IPS-NIHi7 (cell line): ENCODE measurements at regions not wholly inside any gene's neighbourhood (a gene's known extent, or its start where the extent isn't known, plus 50 kb on each side); places are given as distances from the start of the nearest gene placed in this dataset.
"Not testable (repeated sequence)": the region's sequence is repeated elsewhere in the genome, so short reads cannot be mapped to it uniquely, and the experiment has no call there.

Experiments
- DNase-seq: peaks from one replicate; pipeline ENCODE4 v3.0.0; 2012; ENCODE audit warnings: mixed read lengths; ENCODE audit errors: extremely low spot score

DNA sequence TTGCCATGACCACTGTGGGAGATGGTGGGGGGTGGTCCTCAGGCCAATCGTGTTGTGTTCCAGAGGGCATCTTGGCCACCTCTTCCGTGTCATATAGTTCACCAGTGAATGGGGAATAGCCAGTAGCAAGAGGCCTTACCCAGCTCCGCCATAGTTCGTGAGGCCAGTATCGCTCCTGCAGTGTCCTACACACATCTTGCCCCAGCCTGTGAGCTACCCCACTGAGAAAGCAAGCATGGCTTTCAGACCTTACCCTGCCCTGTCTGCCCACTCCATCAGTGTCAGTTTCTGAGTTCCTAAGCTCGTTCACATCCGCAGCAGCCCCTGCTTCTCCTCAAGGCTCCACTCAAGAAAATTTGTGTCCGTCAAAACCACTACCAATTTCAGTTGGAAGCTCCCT lies 586.0 kb upstream of the PABPC5 start:
- DNase-seq, result not testable (repeated sequence)

DNA sequence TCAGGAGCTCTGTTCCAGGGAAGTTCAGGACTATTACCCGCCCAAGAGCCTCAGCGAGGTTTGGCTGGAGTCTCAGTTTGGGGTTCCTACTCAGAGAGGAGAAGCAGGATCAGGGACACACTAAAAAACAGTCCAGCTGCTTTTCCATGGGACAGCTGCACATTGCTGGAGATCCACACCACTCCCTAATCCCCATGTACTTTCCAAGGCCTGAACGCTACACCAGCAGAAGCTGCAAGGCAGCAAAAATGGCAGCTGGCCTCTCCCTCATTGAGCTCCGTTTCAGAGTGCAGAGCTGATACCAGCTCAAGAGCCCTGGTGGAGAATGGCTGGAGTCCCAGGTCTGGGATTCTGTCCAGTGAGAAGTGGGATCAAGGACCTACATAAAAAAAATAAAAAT lies 551.2 kb upstream of the PABPC5 start:
- peak; percentile 1 for DNase-seq

DNA sequence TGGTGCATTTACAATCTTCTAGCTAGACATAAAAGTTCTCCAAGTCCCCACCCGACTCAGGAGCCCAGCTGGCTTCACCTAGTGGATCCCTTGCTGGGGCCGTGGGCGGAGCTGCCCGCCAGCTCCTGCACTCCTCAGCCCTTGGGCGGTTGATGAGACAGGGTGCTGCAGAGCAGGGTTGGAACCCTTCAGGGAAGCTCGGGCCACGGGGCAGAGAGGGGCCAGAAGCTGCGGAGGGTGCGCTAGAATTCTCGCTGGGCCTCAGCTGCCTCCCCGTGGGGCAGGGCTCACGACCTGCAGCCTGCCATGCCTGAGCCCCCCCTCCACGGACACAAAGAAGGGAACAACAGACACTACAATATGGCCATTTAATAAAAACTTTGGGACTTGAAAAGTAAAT lies 519.8 kb upstream of the PABPC5 start:
- not testable (repeated sequence) for DNase-seq

DNA sequence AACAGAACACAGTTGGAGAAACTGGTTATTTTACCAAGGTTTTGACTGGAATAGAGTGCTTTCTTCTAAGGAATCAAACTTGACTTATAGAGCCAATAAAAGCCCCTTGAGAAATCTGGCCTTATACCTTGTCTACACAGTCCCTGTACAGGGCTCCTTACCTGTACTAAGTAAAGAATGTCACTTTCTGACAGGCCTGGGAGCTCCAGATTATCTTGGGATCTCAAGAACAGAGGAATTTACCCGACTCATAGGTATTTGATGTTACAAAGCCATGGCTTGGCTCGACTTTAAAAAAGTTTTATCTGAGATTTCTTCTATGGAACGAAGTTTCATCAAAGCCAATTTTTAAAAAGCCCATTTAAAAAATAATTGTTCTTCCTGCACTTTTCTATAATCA lies 487.8 kb upstream of the PABPC5 start:
- not testable (repeated sequence) for DNase-seq

DNA sequence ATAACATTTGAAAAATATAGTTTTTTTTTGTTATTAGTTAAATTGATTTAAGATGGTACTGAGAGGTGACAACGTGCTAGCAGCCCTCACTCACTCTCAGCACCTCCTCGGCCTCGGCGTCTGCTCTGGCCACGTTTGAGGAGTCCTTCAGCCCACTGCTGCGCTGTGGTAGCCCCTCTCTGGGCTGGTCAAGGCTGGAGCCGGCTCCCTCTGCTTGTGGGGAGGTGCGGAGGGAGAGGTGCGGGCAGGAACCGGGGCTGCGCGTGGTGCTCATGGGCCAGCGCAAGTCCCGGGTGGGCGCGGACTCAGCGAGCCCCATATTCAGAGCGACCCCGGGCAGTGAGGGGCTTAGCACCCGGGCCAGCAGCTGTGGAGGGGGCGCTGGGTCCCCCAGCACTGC lies 439.4 kb upstream of the PABPC5 start:
- not testable (repeated sequence) for DNase-seq

DNA sequence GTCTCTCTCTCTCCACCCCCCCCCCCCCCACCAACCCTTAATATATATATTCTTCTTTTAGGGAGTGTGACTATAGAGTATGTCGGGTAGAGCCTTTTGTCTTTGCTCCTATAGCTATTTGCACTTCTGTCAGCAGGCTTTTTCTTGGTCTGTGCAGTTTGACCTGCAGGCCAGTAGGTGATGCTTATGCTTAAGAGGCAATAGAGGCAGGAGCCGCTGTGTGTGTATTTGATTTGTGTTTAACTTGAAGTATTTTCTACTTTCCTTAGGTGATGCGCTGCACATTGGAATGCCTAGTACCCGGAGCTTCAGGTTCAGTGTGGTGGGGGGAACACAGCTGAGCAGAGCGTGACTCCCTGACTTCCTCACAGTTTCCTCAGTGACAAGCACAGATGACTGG lies 416.5 kb upstream of the PABPC5 start:
- DNase-seq, result peak; percentile 10

DNA sequence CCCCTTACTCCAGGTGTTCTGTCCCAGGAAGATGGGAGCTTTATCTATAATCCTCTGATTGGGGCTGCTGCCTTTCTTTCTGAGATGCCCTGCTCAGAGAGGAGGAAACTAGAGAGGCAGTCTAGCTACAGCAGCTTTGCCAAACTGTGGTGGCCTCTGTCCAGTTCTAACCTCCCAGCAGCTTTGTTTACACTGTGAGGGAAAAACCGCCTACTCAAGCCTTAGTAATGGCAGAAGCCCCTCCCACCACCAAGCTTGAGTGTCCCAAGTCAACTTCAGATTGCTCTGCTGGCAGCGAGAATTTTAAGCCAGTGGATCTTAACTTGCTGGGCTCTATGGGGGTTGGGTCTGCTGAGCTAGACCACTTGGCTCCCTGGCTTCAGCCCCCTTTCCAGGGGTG lies 394.9 kb upstream of the PABPC5 start:
- no peak for DNase-seq

DNA sequence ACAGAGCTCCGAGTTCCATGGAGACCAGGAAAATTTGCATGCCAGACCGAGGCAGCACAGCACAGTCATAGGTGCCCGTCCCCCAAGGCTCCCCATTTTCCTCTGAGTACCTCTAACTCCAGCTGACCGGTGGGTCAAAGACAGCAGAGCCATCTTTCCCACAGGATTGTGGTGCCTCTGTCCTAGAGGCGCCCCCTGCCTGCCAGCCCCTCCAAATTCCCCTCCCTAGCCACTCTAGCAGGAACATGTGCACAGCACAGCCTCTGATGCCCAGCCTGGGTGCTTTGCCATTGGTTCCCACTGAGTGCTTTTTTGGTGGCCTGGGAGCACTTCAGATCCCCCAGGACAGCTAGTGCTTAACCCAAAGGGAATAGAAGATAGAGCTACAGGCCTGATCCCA lies 368.5 kb upstream of the PABPC5 start:
- DNase-seq, result peak; percentile 25

DNA sequence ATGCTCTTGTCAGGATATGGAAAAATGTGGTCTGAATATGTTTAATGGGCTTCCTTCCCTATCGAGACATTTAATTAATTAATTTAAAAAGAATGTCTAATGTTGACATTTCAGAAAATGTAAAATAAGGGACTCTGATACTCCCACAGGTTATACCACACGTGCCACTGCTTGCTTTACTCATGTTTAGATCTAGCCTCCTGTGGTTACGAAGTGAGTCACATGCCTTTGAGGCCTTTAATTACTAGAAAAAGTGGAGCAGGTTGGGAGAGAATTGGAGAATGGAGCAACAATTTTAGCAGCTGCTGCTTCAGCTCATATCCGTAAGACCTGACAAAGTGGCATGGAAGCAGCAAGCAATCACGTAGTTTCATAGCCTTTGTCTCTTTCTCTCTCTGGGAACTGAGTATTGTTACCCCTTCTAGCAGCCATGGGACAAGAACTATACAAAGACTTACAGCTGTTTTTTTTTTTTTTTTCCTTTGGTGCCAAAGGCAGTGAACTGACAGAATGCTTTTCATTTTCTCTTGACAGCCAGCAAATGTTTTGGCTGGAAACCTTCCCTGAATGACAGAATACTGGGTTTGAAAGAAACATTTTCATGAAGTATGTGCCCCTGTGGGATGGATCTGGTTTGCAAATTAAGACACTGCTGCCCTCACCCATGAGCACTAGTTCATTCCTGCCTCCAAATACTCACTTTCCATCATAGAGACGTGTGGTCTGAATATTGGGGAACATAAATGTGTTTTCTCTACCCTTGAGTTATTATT lies 355.1 kb upstream of the PABPC5 start:
- DNase-seq, result peak; percentile 6

DNA sequence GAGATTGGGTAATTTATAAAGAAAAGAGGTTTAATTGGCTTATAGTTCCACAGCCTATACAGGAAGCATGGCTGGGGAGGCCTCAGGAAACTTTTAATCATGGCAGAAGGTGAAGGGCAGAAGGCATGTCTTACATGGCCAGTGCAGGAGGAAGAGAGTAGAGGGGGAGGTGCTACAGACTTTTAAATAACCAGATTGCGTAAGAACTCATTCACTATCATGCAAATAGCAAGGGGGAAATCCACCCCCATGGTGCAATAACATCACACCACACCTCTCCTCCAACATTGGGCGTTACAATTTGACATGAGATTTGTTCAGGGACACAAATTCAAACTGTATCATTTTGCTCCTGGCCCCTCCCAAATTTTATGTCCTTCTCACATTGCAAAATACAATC lies 353.8 kb upstream of the PABPC5 start:
- DNase-seq, result no peak

DNA sequence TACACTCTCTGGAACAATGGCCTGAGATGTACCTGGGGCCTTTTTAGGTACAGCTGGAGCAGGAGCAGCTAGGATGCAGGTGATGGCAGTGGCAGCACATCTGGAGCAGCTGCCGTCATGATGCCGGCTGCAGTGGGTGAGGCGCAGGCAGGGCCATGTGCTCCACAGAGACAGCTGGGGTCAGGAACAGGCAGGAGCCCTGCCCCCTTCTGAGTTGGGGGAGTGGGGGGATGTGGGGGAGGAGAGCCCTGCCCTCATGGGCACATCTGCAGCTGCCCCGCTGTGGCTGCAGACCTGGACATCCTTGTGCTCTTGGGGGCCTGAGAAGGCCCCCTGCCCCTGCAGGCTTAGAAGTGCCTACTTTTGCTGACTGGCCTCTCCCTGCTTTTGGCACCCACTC lies 352.8 kb upstream of the PABPC5 start:
- DNase-seq, result no peak

DNA sequence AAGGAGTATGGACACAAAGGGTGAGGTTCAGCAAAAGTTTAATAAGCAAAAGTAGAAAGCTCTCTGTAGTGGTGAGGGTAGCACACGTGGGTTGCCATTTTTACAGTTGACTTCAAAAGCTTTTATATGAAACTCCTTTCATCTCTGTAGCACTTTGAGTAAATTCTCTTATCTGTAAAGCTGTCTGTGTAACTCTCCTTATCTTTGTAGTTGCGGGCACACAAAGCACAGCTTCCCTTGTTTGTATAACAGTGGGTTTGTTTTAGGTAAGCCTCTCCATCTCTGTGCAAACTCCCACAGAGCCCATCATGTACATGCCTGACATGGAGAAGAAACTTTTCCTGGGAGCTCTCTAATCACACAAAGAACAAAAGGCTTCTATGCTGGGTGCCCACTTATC lies 325.9 kb upstream of the PABPC5 start:
- no peak for DNase-seq

DNA sequence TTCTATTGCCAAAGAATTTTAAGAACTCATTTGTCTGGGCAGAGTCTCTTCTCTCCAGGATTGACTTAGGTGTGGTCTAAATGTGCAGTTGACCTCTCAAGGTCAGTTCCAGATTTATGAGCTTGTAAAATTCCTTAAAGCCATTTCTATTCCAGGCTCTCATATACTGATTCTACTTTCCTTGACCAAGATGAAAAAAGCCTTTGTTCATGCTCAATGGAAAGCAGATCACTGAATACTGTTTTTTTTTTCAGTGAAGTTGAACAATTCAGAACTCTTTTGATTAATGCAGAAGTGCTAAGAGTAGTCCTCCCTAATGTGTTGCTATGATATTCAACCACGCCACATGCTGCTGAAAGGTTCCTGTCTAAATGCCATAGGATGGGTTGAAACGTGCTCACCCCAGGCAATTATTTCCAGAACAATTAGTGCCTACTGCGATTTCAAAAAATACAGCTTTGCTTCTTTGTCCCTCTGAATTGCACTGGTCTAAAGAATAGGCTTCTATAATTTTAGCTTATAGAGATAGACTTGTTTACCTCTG lies 312.4 kb upstream of the PABPC5 start:
- DNase-seq, result no peak

DNA sequence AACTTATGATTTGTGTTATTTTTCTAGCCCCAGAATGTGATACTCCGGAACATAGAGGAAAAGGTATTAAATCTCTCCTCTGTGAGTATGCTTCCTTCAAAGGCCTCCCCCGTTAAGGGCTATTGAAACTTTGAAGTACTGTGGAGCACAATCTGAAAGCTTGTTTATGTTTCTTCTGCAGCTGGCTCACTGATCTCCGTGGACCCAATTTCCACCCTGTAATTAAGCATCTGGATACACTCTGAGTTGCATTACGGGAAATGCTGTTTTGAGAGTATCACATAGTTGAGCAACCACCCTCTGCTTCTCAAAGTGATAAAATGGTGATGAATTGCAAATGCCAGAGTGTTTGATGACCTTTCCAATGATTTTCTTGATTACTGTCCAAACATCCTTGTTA lies 296.8 kb upstream of the PABPC5 start:
- no peak for DNase-seq
